ENCODE measurements at regions not wholly inside any gene's neighbourhood (a gene's known extent, or its start where the extent isn't known, plus 50 kb on each side); places are given as distances from the start of the nearest gene placed in this dataset.
A peak's percentile ranks its signal among the peaks of the same experiment; 100 is the strongest.

DNA sequence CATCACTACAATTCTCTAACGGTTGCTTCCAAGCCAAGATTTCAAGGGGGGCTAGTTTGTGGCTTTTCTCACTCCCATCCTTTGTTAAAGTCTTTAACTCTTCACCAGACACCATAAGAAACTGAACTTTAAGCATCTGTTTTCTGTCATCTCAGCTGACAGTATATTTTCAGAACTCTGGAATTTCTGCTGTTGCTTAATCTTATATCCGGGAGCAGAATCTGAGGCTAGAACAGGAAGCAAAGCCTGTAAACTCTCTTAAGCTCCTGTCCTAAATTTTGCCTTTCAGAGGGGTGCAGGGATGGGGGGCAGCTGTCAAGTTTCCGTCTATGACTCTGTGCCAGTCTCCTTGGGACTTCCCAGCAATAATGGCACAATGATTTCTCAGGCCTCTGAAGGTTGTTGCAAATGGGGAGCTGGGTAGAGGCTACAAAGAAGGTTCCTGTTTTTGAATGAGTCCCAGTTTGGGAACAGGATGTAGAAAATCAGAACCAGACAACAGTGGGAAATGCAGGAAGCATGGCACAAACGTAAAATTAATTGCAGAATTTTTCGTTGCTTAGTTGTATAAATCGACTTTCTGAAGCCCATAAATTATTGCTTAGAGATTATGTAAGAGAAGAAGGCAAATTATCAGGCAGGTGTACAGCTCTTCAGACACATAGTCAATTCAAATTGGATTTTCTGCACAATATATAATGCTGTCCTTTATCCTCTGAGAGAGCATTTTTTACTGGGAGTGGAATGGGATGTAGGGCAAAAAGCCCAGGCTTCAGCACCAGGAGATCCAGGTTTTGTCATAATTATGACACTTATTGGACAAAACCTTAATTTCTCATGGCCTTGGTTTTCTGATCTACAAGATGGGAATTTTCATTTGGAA lies 430.9 kb downstream of the DMAC1 start:
- H3K4me3 ChIP-seq (ENCODE audit: low read length in 2 of 2) = no peak overlapping the region
- 17% methylated on average over 6 of the region's 6 CpGs for WGBS
- no peaks in the 10 kb centered on the region for H3K36me3 ChIP-seq (ENCODE audit: control insufficient read depth in 2 of 2, insufficient read depth in 2 of 2, low read length in 1 of 2)
- H3K9me3 ChIP-seq (ENCODE audit: control insufficient read depth in 2 of 2, insufficient read depth in 1 of 2, low read length in 1 of 2) = no peaks in the 10 kb centered on the region
- peak in 1 of 9 donors; percentile 6 for DNase-seq (ENCODE audit: low read depth in 6 of 9, low spot score in 9 of 9)
- H3K27ac ChIP-seq (ENCODE audit: low read depth in 1 of 2, low read length in 1 of 2) = no peak overlapping the region
- H3K27me3 ChIP-seq (ENCODE audit: control insufficient read depth in 2 of 2, insufficient read depth in 1 of 2, low read length in 1 of 2) = no peaks in the 10 kb centered on the region
- H3K4me1 ChIP-seq (ENCODE audit: control insufficient read depth in 2 of 2, insufficient read depth in 2 of 2, low read length in 2 of 2) = no peaks in the 10 kb centered on the region

DNA sequence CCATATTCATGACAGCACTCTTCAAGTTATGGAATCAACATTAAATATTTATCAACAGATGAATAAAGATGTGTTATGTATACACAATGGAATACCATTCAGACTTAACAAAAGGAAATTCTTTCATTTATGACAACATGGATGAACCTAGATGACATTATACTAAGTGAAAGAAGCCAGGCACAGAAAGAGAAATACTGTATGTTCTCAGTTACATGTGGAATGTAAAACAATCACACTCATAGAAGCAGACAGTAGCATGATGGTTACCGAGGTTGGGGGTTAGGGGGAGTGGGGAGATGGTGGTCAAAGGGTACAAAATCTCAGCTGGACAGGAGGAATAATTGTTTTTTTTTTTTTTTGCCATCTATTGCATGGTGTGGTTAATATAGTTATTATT lies 431.9 kb downstream of the DMAC1 start:
- WGBS = 92% methylated on average over 1 of the region's 1 CpG
- Histone ChIP-seq H3K27me3 (ENCODE audit: control insufficient read depth in 2 of 2, insufficient read depth in 1 of 2, low read length in 1 of 2) (no peaks in the 10 kb centered on the region), H3K36me3 (ENCODE audit: control insufficient read depth in 2 of 2, insufficient read depth in 2 of 2, low read length in 1 of 2) (no peaks in the 10 kb centered on the region), H3K9me3 (ENCODE audit: control insufficient read depth in 2 of 2, insufficient read depth in 1 of 2, low read length in 1 of 2) (no peaks in the 10 kb centered on the region), H3K27ac (ENCODE audit: low read depth in 1 of 2, low read length in 1 of 2) (no peak overlapping the region), H3K4me1 (ENCODE audit: control insufficient read depth in 2 of 2, insufficient read depth in 2 of 2, low read length in 2 of 2) (no peaks in the 10 kb centered on the region), H3K4me3 (ENCODE audit: low read length in 2 of 2) (no peak overlapping the region)
- DNase-seq (ENCODE audit: low read depth in 6 of 9, low spot score in 9 of 9) = no peak

DNA sequence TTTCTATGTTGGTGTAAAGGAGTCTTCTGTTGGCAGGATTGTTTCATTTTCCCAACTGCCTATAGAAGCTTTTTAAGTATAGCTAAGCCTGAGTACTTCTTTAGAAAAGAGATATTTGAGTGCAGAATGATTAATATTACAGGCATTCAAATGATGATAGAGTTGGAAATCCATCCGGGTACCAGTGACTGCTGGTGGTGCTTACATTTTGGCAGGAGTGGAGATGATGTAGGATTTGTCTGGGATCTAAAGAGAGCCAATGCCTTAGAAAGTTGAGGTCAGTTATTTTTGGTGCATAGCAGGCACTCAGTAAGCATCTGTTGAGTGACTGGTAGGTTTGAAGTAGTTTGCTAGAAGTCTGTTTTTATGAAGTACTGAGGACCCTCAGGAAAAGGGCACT lies 433.5 kb downstream of the DMAC1 start:
- no peak for DNase-seq (ENCODE audit: low read depth in 6 of 9, low spot score in 9 of 9)
- Histone ChIP-seq H3K27me3 (ENCODE audit: control insufficient read depth in 2 of 2, insufficient read depth in 1 of 2, low read length in 1 of 2) (no peaks in the 10 kb centered on the region), H3K4me3 (ENCODE audit: low read length in 2 of 2) (no peak overlapping the region), H3K36me3 (ENCODE audit: control insufficient read depth in 2 of 2, insufficient read depth in 2 of 2, low read length in 1 of 2) (no peaks in the 10 kb centered on the region), H3K27ac (ENCODE audit: low read depth in 1 of 2, low read length in 1 of 2) (no peak overlapping the region), H3K4me1 (ENCODE audit: control insufficient read depth in 2 of 2, insufficient read depth in 2 of 2, low read length in 2 of 2) (no peaks in the 10 kb centered on the region), H3K9me3 (ENCODE audit: control insufficient read depth in 2 of 2, insufficient read depth in 1 of 2, low read length in 1 of 2) (no peaks in the 10 kb centered on the region)
- 44% methylated on average over 1 of the region's 1 CpG for WGBS

DNA sequence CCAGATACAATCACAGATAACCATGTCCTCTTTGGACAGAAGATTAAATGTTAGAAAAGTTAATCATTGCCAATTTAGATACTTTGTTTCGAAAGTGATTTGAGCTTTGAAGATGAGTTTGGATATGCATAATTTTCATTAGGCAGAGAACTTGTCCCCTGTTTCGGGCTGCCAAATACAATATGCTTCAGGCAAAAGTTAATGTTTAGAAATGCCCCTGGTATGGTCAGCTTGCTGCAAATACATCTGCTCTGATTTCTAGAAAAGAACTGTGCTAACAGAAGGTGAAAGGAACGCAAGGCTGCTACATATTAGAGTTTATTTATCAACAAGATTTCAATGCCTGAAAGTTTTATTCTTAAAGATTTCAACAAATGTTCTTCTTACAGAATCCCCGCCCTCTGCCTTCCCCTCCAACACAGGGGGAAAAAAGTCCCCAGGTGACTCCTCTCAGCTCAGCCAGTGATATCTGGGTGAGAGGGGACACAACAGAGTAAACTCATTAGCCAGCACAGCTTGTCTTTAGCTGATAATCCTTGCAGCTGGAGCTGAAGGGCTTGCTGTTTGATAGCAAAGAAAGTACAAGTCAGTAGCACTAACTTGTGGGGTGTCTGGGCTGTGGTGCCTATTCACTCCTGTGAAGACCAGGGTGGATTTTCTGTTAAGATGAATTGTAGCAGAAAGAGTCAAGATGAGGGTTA lies 435.7 kb downstream of the DMAC1 start:
- WGBS = 96% methylated on average over 4 of the region's 4 CpGs
- Histone ChIP-seq H3K27ac (ENCODE audit: low read depth in 1 of 2, low read length in 1 of 2) (no peak overlapping the region), H3K4me1 (ENCODE audit: control insufficient read depth in 2 of 2, insufficient read depth in 2 of 2, low read length in 2 of 2) (no peaks in the 10 kb centered on the region), H3K36me3 (ENCODE audit: control insufficient read depth in 2 of 2, insufficient read depth in 2 of 2, low read length in 1 of 2) (no peaks in the 10 kb centered on the region), H3K9me3 (ENCODE audit: control insufficient read depth in 2 of 2, insufficient read depth in 1 of 2, low read length in 1 of 2) (no peaks in the 10 kb centered on the region), H3K27me3 (ENCODE audit: control insufficient read depth in 2 of 2, insufficient read depth in 1 of 2, low read length in 1 of 2) (no peaks in the 10 kb centered on the region), H3K4me3 (ENCODE audit: low read length in 2 of 2) (no peak overlapping the region)
- DNase-seq (ENCODE audit: low read depth in 6 of 9, low spot score in 9 of 9) = no peak

DNA sequence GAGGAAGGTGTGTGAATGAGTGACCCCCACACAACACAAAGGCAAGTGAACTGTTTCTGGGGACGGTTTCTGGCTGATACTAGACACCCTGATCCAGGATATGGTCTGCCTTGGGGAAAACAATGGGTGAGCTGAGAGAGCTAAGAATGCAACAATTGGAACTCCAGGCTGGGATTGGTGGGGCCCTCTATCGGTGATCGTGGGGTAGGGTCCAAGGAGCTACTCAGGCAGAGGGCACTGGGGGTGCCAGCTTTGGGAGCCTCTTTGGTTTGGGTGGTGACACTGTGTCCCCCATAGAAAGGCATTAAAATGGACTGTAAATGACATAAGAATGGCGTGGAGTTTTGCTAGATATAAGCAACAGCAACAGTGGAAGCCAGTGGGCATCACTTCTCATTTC lies 439.1 kb downstream of the DMAC1 start:
- WGBS = 83% methylated on average over 4 of the region's 4 CpGs
- Histone ChIP-seq H3K4me3 (ENCODE audit: low read length in 2 of 2) (no peak overlapping the region), H3K27ac (ENCODE audit: low read depth in 1 of 2, low read length in 1 of 2) (no peak overlapping the region), H3K9me3 (ENCODE audit: control insufficient read depth in 2 of 2, insufficient read depth in 1 of 2, low read length in 1 of 2) (no peaks in the 10 kb centered on the region), H3K27me3 (ENCODE audit: control insufficient read depth in 2 of 2, insufficient read depth in 1 of 2, low read length in 1 of 2) (no peaks in the 10 kb centered on the region), H3K36me3 (ENCODE audit: control insufficient read depth in 2 of 2, insufficient read depth in 2 of 2, low read length in 1 of 2) (no peaks in the 10 kb centered on the region), H3K4me1 (ENCODE audit: control insufficient read depth in 2 of 2, insufficient read depth in 2 of 2, low read length in 2 of 2) (no peaks in the 10 kb centered on the region)
- DNase-seq (ENCODE audit: low read depth in 6 of 9, low spot score in 9 of 9) = no peak

DNA sequence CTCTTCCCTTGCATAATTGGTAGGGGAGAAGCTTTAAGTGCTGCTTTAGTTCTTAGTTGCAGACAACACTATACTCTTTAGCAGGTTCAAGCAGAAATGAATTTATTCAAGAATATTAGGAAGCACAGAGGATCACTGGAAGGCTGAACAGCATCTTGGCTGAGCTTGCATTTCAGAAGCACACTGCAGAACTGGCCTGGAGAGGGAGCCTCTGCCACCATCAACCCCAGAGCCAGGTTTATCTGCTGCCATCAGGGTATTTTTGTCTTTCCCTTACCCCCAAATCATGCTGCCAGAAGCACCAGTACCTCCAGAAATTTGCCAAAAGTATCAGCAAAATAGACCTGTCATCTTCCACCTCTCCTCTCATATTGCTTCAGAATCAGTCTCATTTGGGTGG lies 440.7 kb downstream of the DMAC1 start:
- Histone ChIP-seq H3K4me3 (ENCODE audit: low read length in 2 of 2) (no peak overlapping the region), H3K9me3 (ENCODE audit: control insufficient read depth in 2 of 2, insufficient read depth in 1 of 2, low read length in 1 of 2) (no peaks in the 10 kb centered on the region), H3K36me3 (ENCODE audit: control insufficient read depth in 2 of 2, insufficient read depth in 2 of 2, low read length in 1 of 2) (no peaks in the 10 kb centered on the region), H3K4me1 (ENCODE audit: control insufficient read depth in 2 of 2, insufficient read depth in 2 of 2, low read length in 2 of 2) (no peaks in the 10 kb centered on the region), H3K27ac (ENCODE audit: low read depth in 1 of 2, low read length in 1 of 2) (no peak overlapping the region), H3K27me3 (ENCODE audit: control insufficient read depth in 2 of 2, insufficient read depth in 1 of 2, low read length in 1 of 2) (no peaks in the 10 kb centered on the region)
- DNase-seq (ENCODE audit: low read depth in 6 of 9, low spot score in 9 of 9) = no peak

DNA sequence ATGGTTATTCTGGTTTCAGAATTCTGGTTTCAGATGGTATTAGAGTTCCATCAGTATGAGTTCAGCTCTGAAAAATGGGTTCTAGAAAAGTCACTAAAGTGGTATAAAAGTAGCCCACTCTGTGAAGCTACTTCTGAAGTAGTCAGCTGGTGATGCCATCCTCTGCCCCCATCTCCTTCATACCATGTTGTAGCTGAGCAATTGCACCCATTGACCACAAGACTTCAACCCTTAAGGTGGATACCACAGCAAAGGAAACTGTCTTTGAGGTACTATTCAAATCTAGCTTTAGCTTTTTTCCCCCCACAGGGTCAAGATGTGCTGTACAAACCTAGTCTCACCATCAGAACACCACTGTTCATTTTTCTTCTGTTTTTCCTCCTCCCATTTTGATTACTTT lies 444.9 kb downstream of the DMAC1 start:
- no peak for DNase-seq (ENCODE audit: low read depth in 6 of 9, low spot score in 9 of 9)
- Histone ChIP-seq H3K36me3 (ENCODE audit: control insufficient read depth in 2 of 2, insufficient read depth in 2 of 2, low read length in 1 of 2) (no peaks in the 10 kb centered on the region), H3K4me1 (ENCODE audit: control insufficient read depth in 2 of 2, insufficient read depth in 2 of 2, low read length in 2 of 2) (no peaks in the 10 kb centered on the region), H3K4me3 (ENCODE audit: low read length in 2 of 2) (no peak overlapping the region), H3K27me3 (ENCODE audit: control insufficient read depth in 2 of 2, insufficient read depth in 1 of 2, low read length in 1 of 2) (no peaks in the 10 kb centered on the region), H3K9me3 (ENCODE audit: control insufficient read depth in 2 of 2, insufficient read depth in 1 of 2, low read length in 1 of 2) (no peaks in the 10 kb centered on the region), H3K27ac (ENCODE audit: low read depth in 1 of 2, low read length in 1 of 2) (no peak overlapping the region)

DNA sequence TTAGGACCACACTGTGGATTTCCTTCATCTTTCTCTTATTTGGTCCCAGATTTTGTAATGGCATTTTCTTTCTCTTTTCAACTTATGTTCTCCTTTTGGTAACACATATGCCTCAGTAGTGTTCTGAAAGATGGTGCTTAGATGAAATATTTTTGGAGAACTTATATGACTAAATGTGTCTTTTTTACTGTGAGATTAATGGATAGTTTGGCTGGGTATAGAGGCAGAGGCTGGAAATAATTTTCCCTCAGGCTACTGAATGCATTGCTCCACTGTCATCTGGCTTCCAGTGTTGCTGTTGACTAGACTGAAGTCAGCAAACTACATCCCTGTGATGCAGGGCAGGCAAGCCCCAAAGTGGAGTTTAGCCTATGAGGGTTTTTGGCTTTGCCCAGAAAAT lies 450.9 kb downstream of the DMAC1 start:
- Histone ChIP-seq H3K27me3 (ENCODE audit: control insufficient read depth in 2 of 2, insufficient read depth in 1 of 2, low read length in 1 of 2) (no peaks in the 10 kb centered on the region), H3K36me3 (ENCODE audit: control insufficient read depth in 2 of 2, insufficient read depth in 2 of 2, low read length in 1 of 2) (no peaks in the 10 kb centered on the region), H3K27ac (ENCODE audit: low read depth in 1 of 2, low read length in 1 of 2) (no peak overlapping the region), H3K4me3 (ENCODE audit: low read length in 2 of 2) (no peak overlapping the region), H3K4me1 (ENCODE audit: control insufficient read depth in 2 of 2, insufficient read depth in 2 of 2, low read length in 2 of 2) (no peaks in the 10 kb centered on the region), H3K9me3 (ENCODE audit: control insufficient read depth in 2 of 2, insufficient read depth in 1 of 2, low read length in 1 of 2) (peaks cover 0 to 7% of the 10 kb centered on the region in 2 donors)
- no peak for DNase-seq (ENCODE audit: low read depth in 6 of 9, low spot score in 9 of 9)

DNA sequence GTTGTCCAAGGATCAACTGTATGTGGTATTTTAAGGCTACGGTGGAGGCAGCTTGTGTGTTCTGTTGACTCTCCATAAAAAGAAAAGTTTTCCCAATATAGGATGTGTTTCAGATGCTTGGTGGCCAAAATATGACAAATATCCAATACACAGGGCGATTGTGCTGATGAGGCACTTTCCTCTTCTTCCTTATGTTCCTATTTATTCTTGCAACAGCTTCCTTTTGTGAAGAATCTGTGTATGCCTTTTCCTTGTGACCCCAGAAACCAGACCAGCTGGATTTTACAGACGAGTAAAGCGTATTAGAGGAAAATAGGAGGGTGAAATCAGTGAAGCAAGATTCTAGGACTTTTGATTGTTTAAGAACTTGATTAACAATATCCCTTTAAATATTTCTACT lies 452.0 kb downstream of the DMAC1 start:
- no peaks in the 10 kb centered on the region for H3K27me3 ChIP-seq (ENCODE audit: control insufficient read depth in 2 of 2, insufficient read depth in 1 of 2, low read length in 1 of 2)
- H3K27ac ChIP-seq (ENCODE audit: low read depth in 1 of 2, low read length in 1 of 2) = no peak overlapping the region
- DNase-seq (ENCODE audit: low read depth in 6 of 9, low spot score in 9 of 9) = no peak
- no peak overlapping the region for H3K4me3 ChIP-seq (ENCODE audit: low read length in 2 of 2)
- WGBS = 82% methylated on average over 4 of the region's 4 CpGs
- H3K4me1 ChIP-seq (ENCODE audit: control insufficient read depth in 2 of 2, insufficient read depth in 2 of 2, low read length in 2 of 2) = no peaks in the 10 kb centered on the region
- no peaks in the 10 kb centered on the region for H3K36me3 ChIP-seq (ENCODE audit: control insufficient read depth in 2 of 2, insufficient read depth in 2 of 2, low read length in 1 of 2)
- H3K9me3 ChIP-seq (ENCODE audit: control insufficient read depth in 2 of 2, insufficient read depth in 1 of 2, low read length in 1 of 2) = peaks cover 0 to 7% of the 10 kb centered on the region in 2 donors

All from thymus (tissue), 11 donors.